ENCODE measurements at regions not wholly inside any gene's neighbourhood (a gene's known extent, or its start where the extent isn't known, plus 50 kb on each side); places are given as distances from the start of the nearest gene placed in this dataset.

DNA sequence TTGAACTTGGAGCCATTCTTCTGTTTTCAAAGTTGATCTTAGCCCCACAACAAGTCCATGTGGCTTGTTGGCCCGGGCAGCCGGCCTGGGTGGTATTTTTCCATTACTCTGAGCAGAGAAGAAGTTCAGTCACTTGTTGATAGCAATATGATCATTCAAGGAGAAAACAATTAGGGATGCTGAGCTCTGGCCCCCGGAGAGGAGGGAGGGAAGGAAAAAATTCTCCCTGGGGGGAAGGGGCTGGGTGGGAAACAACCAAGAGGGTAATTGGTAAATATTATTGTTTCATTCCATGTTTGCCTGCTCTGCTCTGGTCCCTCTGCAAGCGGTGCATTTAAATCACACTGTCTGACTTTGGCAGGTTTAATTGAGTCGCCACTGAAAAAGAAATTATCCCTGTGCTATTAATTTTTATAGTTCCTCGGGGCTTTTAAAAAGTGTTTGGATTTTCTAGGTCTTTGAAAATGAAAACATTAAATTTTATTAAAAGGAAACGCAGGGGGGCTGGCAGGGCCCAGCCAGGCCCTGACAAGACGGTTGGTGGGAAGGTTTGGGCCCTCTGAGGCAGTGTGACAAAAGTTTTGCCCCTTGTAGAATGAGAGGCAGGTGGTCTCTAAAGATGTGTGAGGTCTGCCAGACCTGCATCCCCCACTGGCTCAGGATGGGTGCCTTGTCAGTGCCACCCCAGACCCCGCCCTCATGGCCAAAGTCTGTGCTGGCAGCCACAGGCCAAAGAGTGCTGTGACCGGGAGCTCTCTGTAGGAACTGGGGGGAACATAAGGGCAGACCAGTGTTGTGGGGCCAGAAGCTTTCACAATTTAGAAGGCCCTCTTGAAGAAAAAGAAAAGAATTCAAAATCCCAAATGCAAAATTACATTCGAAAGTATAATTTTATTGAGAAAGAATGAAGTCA lies 52.5 kb upstream of the SLC14A2 start:
- H3K27ac ChIP-seq, result no peak overlapping the region
- TF ChIP-seq ZFX (IDR thresholded peaks at IDR 0.05), result no peak
- TF ChIP-seq, protein P1, sequence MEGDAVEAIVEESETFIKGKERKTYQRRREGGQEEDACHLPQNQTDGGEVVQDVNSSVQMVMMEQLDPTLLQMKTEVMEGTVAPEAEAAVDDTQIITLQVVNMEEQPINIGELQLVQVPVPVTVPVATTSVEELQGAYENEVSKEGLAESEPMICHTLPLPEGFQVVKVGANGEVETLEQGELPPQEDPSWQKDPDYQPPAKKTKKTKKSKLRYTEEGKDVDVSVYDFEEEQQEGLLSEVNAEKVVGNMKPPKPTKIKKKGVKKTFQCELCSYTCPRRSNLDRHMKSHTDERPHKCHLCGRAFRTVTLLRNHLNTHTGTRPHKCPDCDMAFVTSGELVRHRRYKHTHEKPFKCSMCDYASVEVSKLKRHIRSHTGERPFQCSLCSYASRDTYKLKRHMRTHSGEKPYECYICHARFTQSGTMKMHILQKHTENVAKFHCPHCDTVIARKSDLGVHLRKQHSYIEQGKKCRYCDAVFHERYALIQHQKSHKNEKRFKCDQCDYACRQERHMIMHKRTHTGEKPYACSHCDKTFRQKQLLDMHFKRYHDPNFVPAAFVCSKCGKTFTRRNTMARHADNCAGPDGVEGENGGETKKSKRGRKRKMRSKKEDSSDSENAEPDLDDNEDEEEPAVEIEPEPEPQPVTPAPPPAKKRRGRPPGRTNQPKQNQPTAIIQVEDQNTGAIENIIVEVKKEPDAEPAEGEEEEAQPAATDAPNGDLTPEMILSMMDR (conservative IDR thresholded peaks at IDR 0.05), result no peak

DNA sequence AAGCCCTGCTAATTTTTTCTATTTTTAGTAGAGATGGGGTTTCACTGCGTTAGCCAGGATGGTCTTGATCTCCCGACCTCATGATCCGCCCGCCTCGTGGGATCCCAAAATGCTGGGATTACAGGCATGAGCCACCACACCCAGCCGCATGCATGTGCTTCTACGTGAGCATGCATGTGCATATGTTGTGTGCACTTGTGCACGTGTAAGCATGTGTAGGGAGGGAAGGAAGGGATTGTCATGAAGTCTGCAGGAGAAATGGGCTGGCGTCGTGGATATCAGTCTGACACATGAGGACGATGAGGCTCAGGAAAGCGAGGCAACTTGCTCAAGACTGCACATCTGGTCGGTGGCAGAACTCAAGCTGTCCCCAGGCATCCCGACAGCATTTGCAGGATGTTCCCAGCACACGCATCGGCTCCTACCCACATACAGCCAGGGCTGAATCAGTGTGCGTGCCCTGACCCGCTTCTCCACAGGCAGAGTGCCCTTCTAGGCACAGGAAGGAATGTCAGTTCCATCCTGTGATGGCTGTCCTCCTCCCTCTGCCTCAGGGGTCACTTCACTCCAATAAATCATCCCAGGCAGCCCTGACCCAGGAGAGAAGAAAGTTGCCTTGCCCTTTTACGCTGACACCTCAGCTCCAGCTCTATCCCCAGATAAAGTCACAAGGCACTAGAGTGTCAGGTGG lies 49.9 kb upstream of the SLC14A2 start:
- TF ChIP-seq, protein P1 (conservative IDR thresholded peaks at IDR 0.05), result no peak
- H3K27ac ChIP-seq, result no peak overlapping the region

Measured in C4-2B (cell line).